ENCODE measurements at regions not wholly inside any gene's neighbourhood (a gene's known extent, or its start where the extent isn't known, plus 50 kb on each side); places are given as distances from the start of the nearest gene placed in this dataset.
"Not testable (repeated sequence)": the region's sequence is repeated elsewhere in the genome, so short reads cannot be mapped to it uniquely, and the experiment has no call there.

- DNase-seq (ENCODE audit: insufficient read length, low spot score) (no peak), FAIRE-seq (no peak)
Measured at GRCh38 chr3:80675790-80676189, 908.0 kb upstream of the ROBO1 start.

- no peak for DNase-seq (ENCODE audit: insufficient read length, low spot score)
- no peak for FAIRE-seq
Measured at GRCh38 chr3:80668600-80669294, 900.9 kb upstream of the ROBO1 start.

GRCh38 chr3:80668100-80668499 is 900.3 kb upstream of the ROBO1 start:
- FAIRE-seq (no peak), DNase-seq (ENCODE audit: insufficient read length, low spot score) (no peak)

- FAIRE-seq (no peak), DNase-seq (ENCODE audit: insufficient read length, low spot score) (no peak)
Measured at GRCh38 chr3:80663426-80663825, 895.6 kb upstream of the ROBO1 start.

- FAIRE-seq (no peak), DNase-seq (ENCODE audit: insufficient read length, low spot score) (no peak)
Measured at GRCh38 chr3:80655216-80655615, 887.4 kb upstream of the ROBO1 start.

GRCh38 chr3:80649170-80649569 is 881.4 kb upstream of the ROBO1 start:
- DNase-seq (ENCODE audit: insufficient read length, low spot score) (no peak), FAIRE-seq (no peak)

- FAIRE-seq (peak; percentile 54), DNase-seq (ENCODE audit: insufficient read length, low spot score) (no peak)
Measured at GRCh38 chr3:80643421-80643820, 875.6 kb upstream of the ROBO1 start.

GRCh38 chr3:80618295-80619256 is 850.8 kb upstream of the ROBO1 start:
- FAIRE-seq (no peak), DNase-seq (ENCODE audit: insufficient read length, low spot score) (no peak)

GRCh38 chr3:80612366-80612765 is 844.6 kb upstream of the ROBO1 start:
- DNase-seq (ENCODE audit: insufficient read length, low spot score) (no peak), FAIRE-seq (no peak)

GRCh38 chr3:80608072-80608471 is 840.3 kb upstream of the ROBO1 start:
- FAIRE-seq; DNase-seq (ENCODE audit: insufficient read length, low spot score): not testable (repeated sequence)

- no peak for DNase-seq (ENCODE audit: insufficient read length, low spot score)
Measured at GRCh38 chr3:80606073-80606472, 838.3 kb upstream of the ROBO1 start.

GRCh38 chr3:80601479-80601878 is 833.7 kb upstream of the ROBO1 start:
- FAIRE-seq, result no peak
- DNase-seq (ENCODE audit: insufficient read length, low spot score), result no peak

More at GRCh38 chr3:80606073-80606472, 838.3 kb upstream of the ROBO1 start:
- FAIRE-seq, result no peak

- DNase-seq (ENCODE audit: insufficient read length, low spot score) (no peak), FAIRE-seq (no peak)
Measured at GRCh38 chr3:80592792-80593191, 825.0 kb upstream of the ROBO1 start.

GRCh38 chr3:80586338-80586737 is 818.5 kb upstream of the ROBO1 start:
- FAIRE-seq (no peak), DNase-seq (ENCODE audit: insufficient read length, low spot score) (no peak)

- FAIRE-seq, result no peak
- DNase-seq (ENCODE audit: insufficient read length, low spot score), result no peak
Measured at GRCh38 chr3:80580146-80580545, 812.3 kb upstream of the ROBO1 start.

GRCh38 chr3:80564391-80564790 is 796.6 kb upstream of the ROBO1 start:
- no peak for DNase-seq (ENCODE audit: insufficient read length, low spot score)
- no peak for FAIRE-seq

GRCh38 chr3:80559701-80560100 is 791.9 kb upstream of the ROBO1 start:
- FAIRE-seq (no peak), DNase-seq (ENCODE audit: insufficient read length, low spot score) (no peak)

GRCh38 chr3:80556763-80557162 is 789.0 kb upstream of the ROBO1 start:
- FAIRE-seq (no peak), DNase-seq (ENCODE audit: insufficient read length, low spot score) (no peak)

- DNase-seq (ENCODE audit: insufficient read length, low spot score) (no peak), FAIRE-seq (no peak)
Measured at GRCh38 chr3:80554304-80554703, 786.5 kb upstream of the ROBO1 start.

- FAIRE-seq (no peak), DNase-seq (ENCODE audit: insufficient read length, low spot score) (no peak)
Measured at GRCh38 chr3:80553211-80553610, 785.4 kb upstream of the ROBO1 start.

GRCh38 chr3:80550174-80550573 is 782.4 kb upstream of the ROBO1 start:
- FAIRE-seq (no peak), DNase-seq (ENCODE audit: insufficient read length, low spot score) (no peak)

GRCh38 chr3:80549173-80549572 is 781.4 kb upstream of the ROBO1 start:
- no peak for DNase-seq (ENCODE audit: insufficient read length, low spot score)
- FAIRE-seq, result no peak

Measured in HTR-8/SVneo (cell line).